HG02678 (cell line): ENCODE measurements at regions not wholly inside any gene's neighbourhood (a gene's known extent, or its start where the extent isn't known, plus 50 kb on each side); places are given as distances from the start of the nearest gene placed in this dataset.

Experiments
- ATAC-seq: cut with Tn5 transposase; IDR thresholded peaks from one replicate; pipeline ENCODE4 v1.9.1; 2021; ENCODE audit warnings: mild to moderate bottlenecking, moderate library complexity; ENCODE audit not compliant: unreplicated experiment

GRCh38 chr14:97748616-97749015 is 951.4 kb downstream of the VRK1 start:
- no peak for ATAC-seq

GRCh38 chr14:97757491-97757890 is 960.3 kb downstream of the VRK1 start:
- ATAC-seq, result no peak

GRCh38 chr14:97760050-97760449 is 962.9 kb downstream of the VRK1 start:
- no peak for ATAC-seq

GRCh38 chr14:97762386-97762785 is 965.2 kb downstream of the VRK1 start:
- no peak for ATAC-seq

GRCh38 chr14:97771340-97772045 is 974.3 kb downstream of the VRK1 start:
- ATAC-seq, result no peak

- ATAC-seq, result no peak
Observed at GRCh38 chr14:97773598-97773997, 976.4 kb downstream of the VRK1 start.

- no peak for ATAC-seq
Observed at GRCh38 chr14:97776890-97777558, 979.8 kb downstream of the VRK1 start.

GRCh38 chr14:97777622-97778355 is 980.6 kb downstream of the VRK1 start:
- ATAC-seq, result no peak

GRCh38 chr14:97779140-97779539 is 982.0 kb downstream of the VRK1 start:
- ATAC-seq, result no peak

- ATAC-seq, result no peak
Observed at GRCh38 chr14:97780804-97781203, 983.6 kb downstream of the VRK1 start.

- ATAC-seq, result no peak
Observed at GRCh38 chr14:97781961-97782360, 984.8 kb downstream of the VRK1 start.

GRCh38 chr14:97782871-97783414 is 985.8 kb downstream of the VRK1 start:
- ATAC-seq, result no peak

- no peak for ATAC-seq
Observed at GRCh38 chr14:97785495-97785894, 988.3 kb downstream of the VRK1 start.

- peak; percentile 58 for ATAC-seq
Observed at GRCh38 chr14:97788364-97788763, 991.2 kb downstream of the VRK1 start.

- peak; percentile 8 for ATAC-seq
Observed at GRCh38 chr14:97788846-97789526, 991.8 kb downstream of the VRK1 start.

GRCh38 chr14:97791072-97791471 is 993.9 kb downstream of the VRK1 start:
- ATAC-seq, result no peak

- ATAC-seq, result no peak
Observed at GRCh38 chr14:97791906-97792305, 994.7 kb downstream of the VRK1 start.

- ATAC-seq, result no peak
Observed at GRCh38 chr14:97796511-97796910, 999.3 kb downstream of the VRK1 start.

- ATAC-seq, result no peak
Observed at GRCh38 chr14:97798176-97798575, 1001.0 kb downstream of the VRK1 start.

- ATAC-seq, result no peak
Observed at GRCh38 chr14:97802430-97803373, 1005.5 kb downstream of the VRK1 start.
